NB4 (cell line): ENCODE measurements at regions not wholly inside any gene's neighbourhood (a gene's known extent, or its start where the extent isn't known, plus 50 kb on each side); places are given as distances from the start of the nearest gene placed in this dataset.

Experiments used
- DNase-seq: peaks from one replicate; pipeline ENCODE4 v3.0.0; 2010; ENCODE audit warnings: low read depth
- H3K4me3 ChIP-seq: one replicate; pipeline ENCODE4 v1.5.1; 2011; ENCODE audit warnings: mild to moderate bottlenecking, low read depth, low read length, moderate library complexity
- CTCF ChIP-seq: IDR thresholded peaks from one replicate; pipeline ENCODE4 v1.5.1; 2012; ENCODE audit warnings: low read depth, low read length
- MYC ChIP-seq: IDR thresholded peaks from 2 replicates; pipeline ENCODE4 v1.6.1; 2011; ENCODE audit warnings: low read depth, low read length
- POLR2A ChIP-seq: IDR thresholded peaks from 2 replicates; pipeline ENCODE4 v1.6.1; 2011; ENCODE audit warnings: mild to moderate bottlenecking; ENCODE audit not compliant: insufficient read length; ENCODE audit errors: extremely low read depth
- TF ChIP-seq, protein P1 (sequence below): IDR thresholded peaks from 2 replicates; pipeline ENCODE4 v1.6.1; 2011; ENCODE audit warnings: low read depth, low read length

GRCh38 chr14:29126865-29127264, 360.3 kb downstream of the FOXG1 start:
- H3K4me3 ChIP-seq: no peak overlapping the region
- TF ChIP-seq POLR2A: no peak
- TF ChIP-seq CTCF: no peak
- TF ChIP-seq MYC: no peak
- TF ChIP-seq, protein P1, sequence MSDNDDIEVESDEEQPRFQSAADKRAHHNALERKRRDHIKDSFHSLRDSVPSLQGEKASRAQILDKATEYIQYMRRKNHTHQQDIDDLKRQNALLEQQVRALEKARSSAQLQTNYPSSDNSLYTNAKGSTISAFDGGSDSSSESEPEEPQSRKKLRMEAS: no peak
- DNase-seq: no peak

DNA sequence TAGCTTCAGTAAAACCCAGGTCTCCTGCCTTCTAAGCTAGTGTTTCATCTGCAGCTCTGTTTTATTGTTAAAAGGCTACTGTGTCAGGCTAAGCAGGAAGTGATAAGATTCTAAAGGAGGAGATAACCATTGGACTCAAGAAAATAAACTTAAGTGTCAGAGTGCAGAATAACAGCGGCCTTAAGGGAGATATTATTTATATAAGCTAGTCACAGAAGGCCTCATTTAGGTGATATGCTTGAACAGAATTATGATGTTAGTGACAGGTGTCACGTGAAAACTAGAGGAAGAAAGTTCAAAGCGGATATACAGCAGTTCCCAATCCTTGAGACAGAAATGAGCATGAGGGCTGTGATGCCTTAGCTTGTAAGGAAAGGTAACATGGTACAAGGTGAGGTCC, 373.4 kb downstream of the FOXG1 start:
- DNase-seq: no peak
- TF ChIP-seq, protein P1: no peak
- TF ChIP-seq MYC (no peak), CTCF (no peak), POLR2A (no peak)
- no peak overlapping the region for H3K4me3 ChIP-seq

- no peak for DNase-seq
- TF ChIP-seq, protein P1: no peak
- TF ChIP-seq MYC (no peak), POLR2A (no peak), CTCF (no peak)
- no peak overlapping the region for H3K4me3 ChIP-seq
Observed at GRCh38 chr14:29144621-29145020, 378.0 kb downstream of the FOXG1 start.

DNA sequence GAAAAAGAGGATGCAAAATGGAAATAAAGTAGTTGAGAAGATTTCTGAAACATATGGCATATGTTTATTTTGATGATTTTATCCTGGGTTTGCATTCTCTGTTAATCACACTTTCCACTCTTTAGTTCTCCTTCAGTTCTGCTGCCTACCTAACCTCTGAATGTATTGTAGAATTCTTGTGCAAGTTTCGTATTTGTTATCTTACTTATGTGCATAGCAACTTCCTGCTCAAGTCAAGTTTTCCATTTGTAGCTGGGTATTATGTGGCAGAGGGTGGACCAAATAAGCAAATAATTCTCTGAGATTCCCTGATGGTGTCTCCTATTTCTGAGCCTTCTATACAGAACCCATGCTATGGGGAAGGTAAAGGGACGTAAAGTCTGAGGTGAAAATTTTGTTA, 381.6 kb downstream of the FOXG1 start:
- no peak for DNase-seq
- no peak overlapping the region for H3K4me3 ChIP-seq
- TF ChIP-seq POLR2A (no peak), CTCF (no peak), MYC (no peak)
- TF ChIP-seq, protein P1: no peak

DNA sequence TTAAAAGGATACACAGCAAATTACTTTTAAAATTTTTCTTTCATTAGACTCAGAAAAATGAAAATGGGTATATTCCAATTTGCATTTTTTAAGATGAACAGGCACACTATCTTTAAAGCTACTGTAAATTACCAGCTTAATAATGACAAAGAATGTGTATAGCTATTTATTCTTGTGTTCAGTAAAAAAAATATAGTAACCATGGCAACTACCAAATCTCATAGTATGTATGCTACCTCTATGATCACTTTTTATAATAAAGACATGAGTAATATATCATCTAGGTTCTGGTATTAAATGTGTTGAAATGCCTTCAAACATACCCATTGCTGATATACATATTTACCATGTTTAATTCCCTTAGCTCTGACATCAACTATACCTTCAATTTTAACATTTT, 383.2 kb downstream of the FOXG1 start:
- TF ChIP-seq, protein P1: no peak
- TF ChIP-seq MYC (no peak), CTCF (no peak), POLR2A (no peak)
- no peak overlapping the region for H3K4me3 ChIP-seq
- no peak for DNase-seq

DNA sequence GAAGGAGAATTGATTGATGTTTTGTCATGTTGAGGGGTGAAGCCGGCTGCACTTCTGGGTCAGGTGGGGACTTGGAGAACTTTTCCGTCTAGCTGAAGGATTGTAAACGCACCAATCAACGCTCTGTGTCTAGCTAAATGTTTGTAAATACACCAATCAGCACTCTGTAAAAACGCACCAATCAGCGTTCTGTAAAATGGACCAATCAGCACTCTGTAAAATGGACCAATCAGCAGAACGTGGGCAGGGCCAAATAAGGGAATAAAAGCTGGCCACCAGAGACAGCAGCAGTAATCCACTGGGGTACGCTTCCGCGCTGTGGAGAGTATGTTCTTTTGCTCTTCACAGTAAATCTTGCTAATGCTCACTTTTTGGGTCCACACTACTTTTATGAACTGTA, 384.1 kb downstream of the FOXG1 start:
- TF ChIP-seq, protein P1: no peak
- TF ChIP-seq POLR2A (no peak), MYC (no peak), CTCF (no peak)
- no peak overlapping the region for H3K4me3 ChIP-seq
- DNase-seq: no peak
